ENCODE measurements at regions not wholly inside any gene's neighbourhood (a gene's known extent, or its start where the extent isn't known, plus 50 kb on each side); places are given as distances from the start of the nearest gene placed in this dataset.

DNA sequence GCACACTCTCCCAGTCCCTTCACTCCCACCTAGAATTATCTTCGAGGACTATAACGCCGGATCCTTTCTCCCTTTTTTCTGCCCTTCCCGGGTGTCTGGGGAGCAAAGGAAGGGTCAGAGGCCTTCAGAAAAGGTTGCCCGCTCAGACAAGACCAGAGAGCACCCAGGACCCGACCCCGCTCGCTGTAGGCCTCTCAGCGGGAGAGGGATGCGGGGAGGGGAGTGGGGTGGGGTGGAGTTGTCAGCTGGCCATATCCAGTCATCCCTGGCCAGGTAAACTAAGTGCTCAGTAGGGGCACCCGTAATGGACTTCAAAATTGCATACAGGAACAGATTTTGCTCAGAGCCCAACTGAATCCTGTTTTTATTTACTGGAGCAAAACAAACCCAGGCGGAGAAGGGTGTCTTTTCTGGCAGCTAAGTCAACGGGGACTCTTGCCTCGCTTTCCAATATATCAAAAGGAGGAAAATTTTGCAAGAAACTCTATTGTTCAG lies 65.0 kb downstream of the NOL4 start:
- Histone ChIP-seq H2AFZ (ENCODE audit: low read depth, low read length) (peak overlapping the region; percentile 6), H3K79me2 (replicated peaks; ENCODE audit: insufficient read depth, low read length) (no peaks in the 10 kb centered on the region), H3F3A (ENCODE audit: insufficient read depth, low read length, poor library complexity, severe bottlenecking) (no peaks in the 10 kb centered on the region), H3K9ac (ENCODE audit: low read length) (peak overlapping the region; percentile 80), H3K36me3 (ENCODE audit: insufficient read depth, low read length) (no peaks in the 10 kb centered on the region), H3K9me2 (ENCODE audit: insufficient read depth, low read length) (no peaks in the 10 kb centered on the region), H3K9me3 (ENCODE audit: low read length) (no peaks in the 10 kb centered on the region), H4K20me1 (ENCODE audit: insufficient read depth) (no peaks in the 10 kb centered on the region), H3K4me2 (ENCODE audit: low read length) (peak overlapping the region; percentile 69), H3K4me3 (ENCODE audit: low read length) (peak overlapping the region; percentile 74), H3K27me3 (ENCODE audit: insufficient read depth, low read depth, low read length) (no peaks in the 10 kb centered on the region), H3K27ac (ENCODE audit: low read length) (peak overlapping the region; percentile 86)
- TF ChIP-seq, protein P1, sequence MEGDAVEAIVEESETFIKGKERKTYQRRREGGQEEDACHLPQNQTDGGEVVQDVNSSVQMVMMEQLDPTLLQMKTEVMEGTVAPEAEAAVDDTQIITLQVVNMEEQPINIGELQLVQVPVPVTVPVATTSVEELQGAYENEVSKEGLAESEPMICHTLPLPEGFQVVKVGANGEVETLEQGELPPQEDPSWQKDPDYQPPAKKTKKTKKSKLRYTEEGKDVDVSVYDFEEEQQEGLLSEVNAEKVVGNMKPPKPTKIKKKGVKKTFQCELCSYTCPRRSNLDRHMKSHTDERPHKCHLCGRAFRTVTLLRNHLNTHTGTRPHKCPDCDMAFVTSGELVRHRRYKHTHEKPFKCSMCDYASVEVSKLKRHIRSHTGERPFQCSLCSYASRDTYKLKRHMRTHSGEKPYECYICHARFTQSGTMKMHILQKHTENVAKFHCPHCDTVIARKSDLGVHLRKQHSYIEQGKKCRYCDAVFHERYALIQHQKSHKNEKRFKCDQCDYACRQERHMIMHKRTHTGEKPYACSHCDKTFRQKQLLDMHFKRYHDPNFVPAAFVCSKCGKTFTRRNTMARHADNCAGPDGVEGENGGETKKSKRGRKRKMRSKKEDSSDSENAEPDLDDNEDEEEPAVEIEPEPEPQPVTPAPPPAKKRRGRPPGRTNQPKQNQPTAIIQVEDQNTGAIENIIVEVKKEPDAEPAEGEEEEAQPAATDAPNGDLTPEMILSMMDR (IDR thresholded peaks at IDR 0.05; ENCODE audit: poor library complexity, severe bottlenecking), result no peak
- TF ChIP-seq SMC3 (conservative IDR thresholded peaks at IDR 0.05; ENCODE audit: poor library complexity) (no peak), POLR2AphosphoS5 (IDR thresholded peaks at IDR 0.05) (no peak), EP300 (conservative IDR thresholded peaks at IDR 0.05; ENCODE audit: poor library complexity, severe bottlenecking) (no peak), EZH2 (IDR thresholded peaks at IDR 0.05; ENCODE audit: borderline replicate concordance, insufficient read depth, low read length, poor library complexity, severe bottlenecking) (no peak), REST (IDR thresholded peaks at IDR 0.05; ENCODE audit: borderline replicate concordance) (no peak), MXI1 (conservative IDR thresholded peaks at IDR 0.05; ENCODE audit: poor library complexity, severe bottlenecking) (no peak), TAF1 (IDR thresholded peaks at IDR 0.05; ENCODE audit: low read depth) (no peak)

GRCh38 chr18:34158881-34159690 lies 65.6 kb downstream of the NOL4 start:
- Histone ChIP-seq H3K27me3 (ENCODE audit: insufficient read depth, low read depth, low read length) (no peaks in the 10 kb centered on the region), H4K20me1 (ENCODE audit: insufficient read depth) (no peaks in the 10 kb centered on the region), H3F3A (ENCODE audit: insufficient read depth, low read length, poor library complexity, severe bottlenecking) (no peaks in the 10 kb centered on the region), H3K9me3 (ENCODE audit: low read length) (no peaks in the 10 kb centered on the region), H2AFZ (ENCODE audit: low read depth, low read length) (peak overlapping the region; percentile 6), H3K9me2 (ENCODE audit: insufficient read depth, low read length) (no peaks in the 10 kb centered on the region), H3K4me2 (ENCODE audit: low read length) (peak overlapping the region; percentile 69), H3K36me3 (ENCODE audit: insufficient read depth, low read length) (no peaks in the 10 kb centered on the region), H3K9ac (ENCODE audit: low read length) (peak overlapping the region; percentile 80), H3K4me3 (ENCODE audit: low read length) (peak overlapping the region; percentile 74), H3K79me2 (replicated peaks; ENCODE audit: insufficient read depth, low read length) (no peaks in the 10 kb centered on the region), H3K27ac (ENCODE audit: low read length) (peak overlapping the region; percentile 86)
- TF ChIP-seq MXI1 (conservative IDR thresholded peaks at IDR 0.05; ENCODE audit: poor library complexity, severe bottlenecking), result peak; percentile 61
- peak; percentile 74 for TF ChIP-seq EP300 (conservative IDR thresholded peaks at IDR 0.05; ENCODE audit: poor library complexity, severe bottlenecking)
- peak; percentile 74 for TF ChIP-seq RAD21 (conservative IDR thresholded peaks at IDR 0.05)
- TF ChIP-seq POLR2AphosphoS5 (IDR thresholded peaks at IDR 0.05), result peak; percentile 80
- TF ChIP-seq SMC3 (conservative IDR thresholded peaks at IDR 0.05; ENCODE audit: poor library complexity), result peak; percentile 78
- no peak for TF ChIP-seq TAF1 (IDR thresholded peaks at IDR 0.05; ENCODE audit: low read depth)
- TF ChIP-seq, protein P1 (IDR thresholded peaks at IDR 0.05; ENCODE audit: poor library complexity, severe bottlenecking), result peak; percentile 84
- peak; percentile 29 for TF ChIP-seq REST (IDR thresholded peaks at IDR 0.05; ENCODE audit: borderline replicate concordance)
- TF ChIP-seq EZH2 (IDR thresholded peaks at IDR 0.05; ENCODE audit: borderline replicate concordance, insufficient read depth, low read length, poor library complexity, severe bottlenecking), result no peak

Measured in neural cell (in vitro differentiated cells).